Skeletal muscle satellite cell (primary cell): ENCODE measurements at regions not wholly inside any gene's neighbourhood (a gene's known extent, or its start where the extent isn't known, plus 50 kb on each side); places are given as distances from the start of the nearest gene placed in this dataset.
"Not testable (repeated sequence)": the region's sequence is repeated elsewhere in the genome, so short reads cannot be mapped to it uniquely, and the experiment has no call there.

Experiments
- H3K27me3 ChIP-seq: 2 replicates; pipeline ENCODE4 v1.7.0; 2013; ENCODE audit warnings: low read length; ENCODE audit not compliant: control insufficient read depth, insufficient read depth
- H3K36me3 ChIP-seq: 2 replicates; pipeline ENCODE4 v1.7.0; 2013; ENCODE audit warnings: mild to moderate bottlenecking, control low read depth, low read length; ENCODE audit not compliant: insufficient read depth
- H3K4me1 ChIP-seq: 2 replicates; pipeline ENCODE4 v1.7.0; 2013; ENCODE audit warnings: low read length; ENCODE audit not compliant: control insufficient read depth, insufficient read depth
- H3K4me2 ChIP-seq: 2 replicates; pipeline ENCODE4 v1.7.0; 2013; ENCODE audit warnings: mild to moderate bottlenecking, low read length
- H3K4me3 ChIP-seq: 2 replicates; pipeline ENCODE4 v1.7.0; 2013; ENCODE audit warnings: low read length
- H3K9ac ChIP-seq: 2 replicates; pipeline ENCODE4 v1.7.0; 2013; ENCODE audit warnings: mild to moderate bottlenecking, low read depth, low read length, moderate library complexity
- H3K9me3 ChIP-seq: replicated peaks from 2 replicates; pipeline ENCODE4 v1.7.0; 2013; ENCODE audit warnings: mild to moderate bottlenecking, control low read depth, low read length

DNA sequence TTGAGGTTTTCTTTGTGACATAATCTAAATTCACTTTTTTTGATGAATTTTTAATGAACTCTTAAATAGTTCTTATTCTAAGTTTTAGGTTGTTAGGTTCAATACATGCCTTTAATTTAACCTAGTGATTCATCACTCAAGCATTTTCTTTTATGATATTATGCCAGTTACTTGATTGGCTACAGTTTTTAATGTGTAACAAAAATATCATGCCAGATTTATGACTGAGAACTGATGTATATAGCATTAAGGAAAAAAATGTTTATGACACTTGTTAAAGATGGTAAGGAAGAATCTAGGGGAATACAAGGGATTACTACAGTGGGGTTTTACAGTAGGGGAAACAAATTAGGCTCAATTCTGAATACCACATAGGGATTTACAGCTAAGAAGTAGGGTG, 103.1 kb downstream of the VGLL3 start:
- H3K9ac ChIP-seq = no peak overlapping the region
- H3K4me3 ChIP-seq = no peak overlapping the region
- H3K36me3 ChIP-seq = no peaks in the 10 kb centered on the region
- H3K27me3 ChIP-seq = no peaks in the 10 kb centered on the region
- H3K9me3 ChIP-seq = no peaks in the 10 kb centered on the region
- no peaks in the 10 kb centered on the region for H3K4me1 ChIP-seq
- H3K4me2 ChIP-seq = no peak overlapping the region

DNA sequence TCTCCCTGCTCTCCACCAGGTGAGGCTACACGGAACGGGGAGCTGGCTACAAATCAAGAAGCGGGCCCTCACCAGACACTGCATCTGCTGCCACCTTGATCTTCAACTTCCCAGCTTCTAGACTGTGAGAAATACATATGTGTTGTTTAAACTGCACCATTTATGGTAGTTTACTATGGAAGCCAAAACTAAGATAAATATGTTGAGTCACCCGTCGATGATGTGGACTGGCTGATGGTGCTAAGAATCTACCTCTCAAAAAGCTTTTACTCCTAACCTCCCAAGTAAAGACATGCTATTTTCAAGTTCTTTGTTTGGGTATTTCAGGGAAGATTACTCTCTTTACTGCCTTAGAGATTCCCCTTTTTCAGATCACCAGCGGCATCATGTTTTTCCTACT, 110.9 kb downstream of the VGLL3 start:
- Histone ChIP-seq H3K4me2 (no peak overlapping the region), H3K4me3 (no peak overlapping the region), H3K36me3 (no peaks in the 10 kb centered on the region), H3K4me1 (no peaks in the 10 kb centered on the region), H3K9me3 (no peaks in the 10 kb centered on the region), H3K27me3 (no peaks in the 10 kb centered on the region), H3K9ac (no peak overlapping the region)

DNA sequence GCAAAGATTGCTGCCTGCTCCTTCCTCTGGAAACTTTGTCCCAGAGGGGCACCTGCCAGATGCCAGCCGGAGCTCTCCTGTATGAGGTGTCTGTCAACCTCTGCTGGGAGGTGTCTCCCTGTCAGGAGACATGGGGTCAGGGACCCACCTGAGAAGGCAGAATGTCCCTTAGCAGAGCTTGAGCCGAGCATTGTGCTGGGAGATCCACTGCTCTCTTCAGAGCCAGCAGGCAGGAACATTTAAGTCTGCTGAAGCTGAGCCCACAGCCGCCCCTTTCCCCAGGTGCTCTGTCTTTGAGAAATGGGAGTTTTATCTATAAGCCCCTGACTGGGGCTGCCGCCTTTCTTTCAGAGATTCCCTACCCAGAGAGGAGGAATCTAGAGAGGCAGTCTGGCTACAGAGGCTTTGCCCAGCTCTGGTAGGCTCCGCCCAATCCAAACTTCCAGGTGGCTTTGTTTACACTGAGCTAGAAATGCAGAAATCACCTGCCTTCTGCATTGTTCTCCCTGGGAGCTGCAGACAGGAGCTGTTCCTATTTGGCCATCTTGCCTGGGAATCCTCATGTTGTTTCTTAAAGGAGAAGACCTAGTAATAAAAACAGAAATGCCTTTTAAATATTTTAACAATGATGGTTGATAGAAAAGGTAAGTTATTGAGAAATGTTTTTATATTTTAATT, 114.3 kb downstream of the VGLL3 start:
- not testable (repeated sequence) for H3K27me3 ChIP-seq, H3K4me1 ChIP-seq, H3K9me3 ChIP-seq, H3K9ac ChIP-seq, H3K36me3 ChIP-seq, H3K4me2 ChIP-seq, H3K4me3 ChIP-seq

DNA sequence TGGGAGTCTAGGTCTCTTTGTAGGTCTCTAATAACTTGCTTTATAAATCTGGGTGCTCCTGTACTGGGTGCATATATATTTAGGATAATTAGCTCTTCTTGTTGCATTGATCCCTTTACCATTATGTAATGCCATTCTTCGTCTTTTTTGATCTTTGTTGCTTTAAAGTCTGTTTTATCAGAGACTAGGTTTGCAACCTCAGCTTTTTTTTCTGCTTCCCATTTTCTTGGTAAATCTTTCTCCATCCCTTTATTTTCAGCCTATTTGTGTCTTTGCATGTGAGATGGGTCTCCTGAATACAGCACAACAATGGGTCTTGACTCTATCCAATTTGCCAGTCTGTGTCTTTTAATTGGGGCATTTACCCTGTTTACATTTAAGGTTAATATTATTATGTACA, 116.2 kb downstream of the VGLL3 start:
- not testable (repeated sequence) for H3K36me3 ChIP-seq, H3K9ac ChIP-seq, H3K9me3 ChIP-seq, H3K4me3 ChIP-seq, H3K4me1 ChIP-seq, H3K4me2 ChIP-seq, H3K27me3 ChIP-seq

DNA sequence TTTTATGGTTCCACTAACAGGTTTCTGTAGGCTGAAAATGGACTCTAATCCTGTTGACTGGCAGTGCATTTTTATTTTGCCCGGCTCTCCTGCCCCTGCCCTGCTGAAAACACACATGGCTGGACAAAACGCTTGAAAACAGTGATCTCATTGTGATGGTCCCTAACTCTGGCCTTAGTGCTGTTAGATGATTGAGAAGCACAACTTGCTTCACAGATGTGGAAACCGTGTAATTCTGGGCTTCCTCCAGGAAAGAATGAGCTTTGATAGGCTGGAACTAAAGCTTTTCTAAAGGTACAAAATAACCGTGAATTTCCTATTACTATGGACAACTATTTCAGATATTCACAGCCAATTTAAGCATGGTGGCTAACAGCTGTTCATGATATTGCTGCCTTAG, 121.4 kb downstream of the VGLL3 start:
- Histone ChIP-seq H3K4me1 (peaks cover 15% of the 10 kb centered on the region), H3K27me3 (no peaks in the 10 kb centered on the region), H3K9me3 (no peaks in the 10 kb centered on the region), H3K9ac (no peak overlapping the region), H3K36me3 (no peaks in the 10 kb centered on the region), H3K4me2 (no peak overlapping the region), H3K4me3 (no peak overlapping the region)

DNA sequence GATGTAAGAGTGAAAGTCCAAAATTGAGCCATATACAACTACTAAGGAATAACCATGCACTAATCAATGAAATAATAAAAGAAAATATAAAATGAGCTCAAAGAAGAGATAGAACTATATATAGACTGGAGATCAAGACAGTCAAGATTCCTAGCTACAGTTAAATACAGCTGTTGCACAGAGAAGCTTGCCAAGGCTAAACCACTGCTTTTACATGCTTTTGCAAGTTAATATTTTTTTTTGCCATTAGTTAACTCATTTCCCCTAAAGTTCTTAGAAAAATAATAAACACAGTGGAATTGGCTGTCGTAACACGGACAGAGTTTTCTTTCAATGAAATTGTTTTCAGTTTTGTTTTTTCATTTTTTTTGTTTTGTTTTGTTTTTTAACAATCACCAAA, 123.0 kb downstream of the VGLL3 start:
- H3K9me3 ChIP-seq = no peaks in the 10 kb centered on the region
- H3K27me3 ChIP-seq = no peaks in the 10 kb centered on the region
- no peaks in the 10 kb centered on the region for H3K36me3 ChIP-seq
- no peak overlapping the region for H3K9ac ChIP-seq
- no peak overlapping the region for H3K4me2 ChIP-seq
- peaks cover 15% of the 10 kb centered on the region for H3K4me1 ChIP-seq
- no peak overlapping the region for H3K4me3 ChIP-seq

DNA sequence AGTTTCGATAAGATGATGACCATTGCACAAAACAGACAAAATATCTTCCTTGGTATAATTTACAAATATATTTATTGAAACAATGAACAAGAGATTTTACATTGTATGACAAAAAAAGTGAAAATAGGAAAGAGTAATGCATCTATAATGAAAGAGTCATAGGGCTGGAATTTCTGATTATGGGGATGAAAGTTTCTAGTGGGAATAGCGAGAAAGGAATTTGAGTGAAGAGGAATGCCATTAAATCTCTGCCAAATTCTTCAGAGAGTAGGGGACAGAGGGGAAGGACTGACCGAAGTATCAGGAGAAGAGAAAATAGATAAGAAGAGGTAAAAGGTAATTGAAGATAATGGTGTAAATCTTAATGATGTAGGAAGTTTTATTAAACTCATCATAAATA, 125.4 kb downstream of the VGLL3 start:
- Histone ChIP-seq H3K9ac (no peak overlapping the region), H3K27me3 (no peaks in the 10 kb centered on the region), H3K4me1 (peaks cover 15% of the 10 kb centered on the region), H3K4me3 (no peak overlapping the region), H3K4me2 (no peak overlapping the region), H3K36me3 (no peaks in the 10 kb centered on the region), H3K9me3 (no peaks in the 10 kb centered on the region)

DNA sequence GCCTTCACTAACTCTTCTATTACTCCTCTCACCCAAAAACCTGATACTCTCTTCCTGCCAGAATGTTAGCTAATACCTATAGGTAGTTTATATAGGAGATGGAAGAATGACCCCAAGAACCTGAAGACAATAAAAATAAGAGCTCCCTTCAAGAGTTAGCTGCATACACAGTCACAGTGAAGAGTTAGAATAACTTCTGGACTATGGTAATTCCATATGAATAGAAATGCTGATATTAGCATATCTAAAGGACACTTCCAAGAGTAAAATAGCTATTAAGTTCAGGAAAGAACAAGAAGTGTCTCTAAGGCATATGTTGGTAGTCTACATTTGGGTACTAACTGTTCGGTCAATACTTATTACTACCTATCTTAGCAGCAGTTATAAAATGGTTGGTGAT, 134.2 kb downstream of the VGLL3 start:
- no peaks in the 10 kb centered on the region for H3K27me3 ChIP-seq
- H3K4me3 ChIP-seq = no peak overlapping the region
- H3K9ac ChIP-seq = no peak overlapping the region
- H3K36me3 ChIP-seq = no peaks in the 10 kb centered on the region
- no peaks in the 10 kb centered on the region for H3K9me3 ChIP-seq
- H3K4me1 ChIP-seq = no peaks in the 10 kb centered on the region
- no peak overlapping the region for H3K4me2 ChIP-seq

DNA sequence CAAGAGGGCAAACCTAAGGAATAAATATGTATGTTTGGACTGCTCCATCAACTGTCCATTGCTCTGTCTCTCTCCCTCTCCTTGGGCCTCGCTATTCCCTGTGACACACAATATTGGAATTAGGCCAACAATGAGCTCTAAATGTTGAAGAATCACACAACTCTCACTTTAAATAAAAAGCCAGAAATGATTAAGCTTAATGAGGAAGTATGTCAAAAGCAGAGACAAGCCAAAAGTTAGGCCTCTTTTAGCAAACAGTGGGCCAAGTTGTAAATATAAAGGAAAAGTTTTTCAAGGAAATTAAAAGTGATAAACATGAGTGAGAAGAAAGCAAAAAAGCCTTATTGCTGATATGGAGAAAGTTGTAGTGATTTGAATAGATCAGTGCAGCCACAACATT, 141.0 kb downstream of the VGLL3 start:
- Histone ChIP-seq H3K4me1 (no peaks in the 10 kb centered on the region), H3K9me3 (no peaks in the 10 kb centered on the region), H3K4me3 (no peak overlapping the region), H3K27me3 (no peaks in the 10 kb centered on the region), H3K9ac (no peak overlapping the region), H3K36me3 (no peaks in the 10 kb centered on the region), H3K4me2 (no peak overlapping the region)

DNA sequence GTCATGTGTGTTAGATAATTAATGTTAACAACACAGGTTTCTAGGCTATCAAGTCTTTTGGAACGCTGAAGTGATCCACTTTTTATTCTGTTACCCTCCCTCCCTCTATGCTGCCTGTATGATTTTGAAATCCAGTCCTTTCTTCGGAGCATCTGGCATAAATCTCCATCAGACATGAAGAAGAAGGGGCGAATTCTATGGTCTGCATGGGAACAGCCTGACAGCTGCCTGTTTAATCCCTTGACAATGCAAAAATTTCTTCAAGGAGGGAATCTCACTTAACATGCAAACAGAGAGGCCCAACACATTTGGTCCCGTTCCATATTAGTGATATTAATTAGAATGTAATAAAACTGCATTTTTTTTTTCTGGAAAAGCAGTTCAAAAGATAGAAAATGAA, 145.2 kb downstream of the VGLL3 start:
- Histone ChIP-seq H3K36me3 (no peaks in the 10 kb centered on the region), H3K4me3 (no peak overlapping the region), H3K9me3 (no peaks in the 10 kb centered on the region), H3K9ac (no peak overlapping the region), H3K4me2 (no peak overlapping the region), H3K27me3 (no peaks in the 10 kb centered on the region), H3K4me1 (no peaks in the 10 kb centered on the region)

DNA sequence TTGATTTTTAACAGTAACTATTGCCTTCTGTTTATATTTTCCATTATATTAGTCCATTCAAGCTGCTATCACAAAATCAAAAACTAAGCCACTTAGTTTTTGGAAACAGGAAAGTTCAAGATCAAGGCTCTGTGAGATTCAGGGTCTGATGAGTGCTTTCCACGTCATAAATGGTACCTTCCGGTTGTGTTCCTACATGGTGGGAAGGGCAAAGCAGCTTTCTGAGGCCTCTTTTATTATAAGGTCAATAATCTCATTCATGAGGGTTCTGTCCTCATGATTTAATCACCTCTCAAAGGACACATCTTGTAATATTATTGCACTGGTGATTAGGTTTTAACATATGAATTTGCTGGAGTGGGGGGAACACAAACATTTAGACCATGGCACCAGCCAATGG, 152.0 kb downstream of the VGLL3 start:
- H3K36me3 ChIP-seq = no peaks in the 10 kb centered on the region
- H3K4me2 ChIP-seq = no peak overlapping the region
- H3K27me3 ChIP-seq = no peaks in the 10 kb centered on the region
- no peak overlapping the region for H3K4me3 ChIP-seq
- no peaks in the 10 kb centered on the region for H3K4me1 ChIP-seq
- H3K9ac ChIP-seq = no peak overlapping the region
- H3K9me3 ChIP-seq = no peaks in the 10 kb centered on the region

DNA sequence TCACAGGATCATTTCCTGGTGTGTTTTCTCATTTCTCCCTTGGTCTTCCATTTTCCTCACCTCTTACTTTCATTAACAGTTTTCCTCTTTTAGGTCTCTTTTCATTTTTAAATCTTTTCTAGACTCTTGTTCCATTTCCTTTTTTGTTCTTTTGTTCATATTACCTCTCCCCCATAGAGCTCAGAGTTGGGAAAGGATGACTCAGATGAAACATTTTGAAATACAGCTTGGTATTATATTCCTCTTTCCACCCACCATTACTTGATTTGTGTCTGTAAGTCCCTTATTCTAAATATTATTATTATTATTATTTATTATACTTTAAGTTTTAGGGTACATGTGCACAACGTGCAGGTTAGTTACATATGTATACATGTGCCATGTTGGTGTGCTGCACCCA, 153.1 kb downstream of the VGLL3 start:
- Histone ChIP-seq H3K36me3 (no peaks in the 10 kb centered on the region), H3K27me3 (no peaks in the 10 kb centered on the region), H3K4me2 (no peak overlapping the region), H3K9me3 (no peaks in the 10 kb centered on the region), H3K4me1 (no peaks in the 10 kb centered on the region), H3K4me3 (no peak overlapping the region), H3K9ac (no peak overlapping the region)
